HEK293T (cell line): ENCODE measurements at regions not wholly inside any gene's neighbourhood (a gene's known extent, or its start where the extent isn't known, plus 50 kb on each side); places are given as distances from the start of the nearest gene placed in this dataset.

Experiments used
- CTCF ChIA-PET: fragments of 350-600 bp; formaldehyde crosslinking; extraction: SDS; loops from one replicate; lab custom pipeline; 2021; ENCODE audit warnings: antibody characterized with exemption, inconsistent platforms; lab: Yijun Ruan, JAX
- POLR2A ChIA-PET: fragments of 350-600 bp; formaldehyde crosslinking; extraction: SDS; loops from one replicate; lab custom pipeline; 2020; ENCODE audit warnings: antibody characterized with exemption, inconsistent platforms; lab: Yijun Ruan, JAX
- DNase-seq: peaks from one replicate; pipeline ENCODE4 v3.0.0; 2012; ENCODE audit warnings: mixed read lengths; ENCODE audit errors: extremely low spot score
- ARNT ChIP-seq: fragments of 450-650 bp; IDR thresholded peaks from 2 replicates; pipeline ENCODE4 v1.6.1; 2017; ENCODE audit warnings: mild to moderate bottlenecking
- BHLHE40 ChIP-seq: fragments of 450-650 bp; IDR thresholded peaks from 2 replicates; pipeline ENCODE4 v1.6.1; 2016; ENCODE audit warnings: mild to moderate bottlenecking, moderate library complexity, borderline replicate concordance
- CTBP1 ChIP-seq: fragments of 450-650 bp; IDR thresholded peaks from 2 replicates; pipeline ENCODE4 v1.6.1; 2016; ENCODE audit warnings: borderline replicate concordance
- ELF4 ChIP-seq: fragments of 450-650 bp; IDR thresholded peaks from 2 replicates; pipeline ENCODE4 v1.6.1; 2017; ENCODE audit warnings: antibody characterized with exemption
- FOXA1 ChIP-seq: fragments of 450-650 bp; IDR thresholded peaks from 2 replicates; pipeline ENCODE4 v1.6.1; 2016; ENCODE audit warnings: mild to moderate bottlenecking
- FOXK2 ChIP-seq: fragments of 450-650 bp; IDR thresholded peaks from 2 replicates; pipeline ENCODE4 v1.6.1; 2016; ENCODE audit warnings: mild to moderate bottlenecking
- FOXM1 ChIP-seq: fragments of 450-650 bp; IDR thresholded peaks from 2 replicates; pipeline ENCODE4 v1.6.1; 2017; ENCODE audit warnings: mild to moderate bottlenecking, borderline replicate concordance
- HDGF ChIP-seq: fragments of 450-650 bp; IDR thresholded peaks from 2 replicates; pipeline ENCODE4 v1.6.1; 2017; ENCODE audit warnings: antibody characterized with exemption, borderline replicate concordance
- L3MBTL2 ChIP-seq: fragments of 450-650 bp; conservative IDR thresholded peaks from 2 replicates; pipeline ENCODE4 v1.6.1; 2016; ENCODE audit warnings: mild to moderate bottlenecking
- LEF1 ChIP-seq: fragments of 450-650 bp; IDR thresholded peaks from 2 replicates; pipeline ENCODE4 v1.6.1; 2017; ENCODE audit warnings: mild to moderate bottlenecking, borderline replicate concordance
- NFRKB ChIP-seq: fragments of 450-650 bp; IDR thresholded peaks from 2 replicates; pipeline ENCODE4 v1.6.1; 2016; ENCODE audit warnings: mild to moderate bottlenecking, moderate library complexity
- PKNOX1 ChIP-seq: fragments of 450-650 bp; IDR thresholded peaks from 2 replicates; pipeline ENCODE4 v1.6.1; 2016
- SP1 ChIP-seq: fragments of 450-650 bp; IDR thresholded peaks from 2 replicates; pipeline ENCODE4 v1.6.1; 2017
- SUZ12 ChIP-seq: fragments of 450-650 bp; IDR thresholded peaks from 2 replicates; pipeline ENCODE4 v1.6.1; 2016; ENCODE audit warnings: mild to moderate bottlenecking
- TARDBP ChIP-seq: fragments of 450-650 bp; IDR thresholded peaks from 2 replicates; pipeline ENCODE4 v1.6.1; 2016
- ZNF384 ChIP-seq: fragments of 450-650 bp; IDR thresholded peaks from 2 replicates; pipeline ENCODE4 v1.6.1; 2016

- ChIA-PET POLR2A (no interaction called here), CTCF (no interaction called here)
- TF ChIP-seq FOXK2 (no peak), PKNOX1 (no peak), TARDBP (no peak), HDGF (no peak), CTBP1 (no peak), L3MBTL2 (no peak), FOXM1 (no peak), ELF4 (no peak), ZNF384 (no peak), SUZ12 (no peak)
- no peak for DNase-seq
Measured at GRCh38 chr14:98598576-98598975, 673.4 kb downstream of the BCL11B start.

- no peak for DNase-seq
- ChIA-PET POLR2A (no interaction called here), CTCF (no interaction called here)
- no peak for TF ChIP-seq ELF4
- no peak for TF ChIP-seq TARDBP
- no peak for TF ChIP-seq HDGF
- TF ChIP-seq BHLHE40, result no peak
- no peak for TF ChIP-seq ARNT
- TF ChIP-seq FOXA1, result no peak
- TF ChIP-seq NFRKB, result no peak
- no peak for TF ChIP-seq SUZ12
- no peak for TF ChIP-seq SP1
- no peak for TF ChIP-seq L3MBTL2
- TF ChIP-seq FOXK2, result no peak
- no peak for TF ChIP-seq ZNF384
- no peak for TF ChIP-seq LEF1
- TF ChIP-seq PKNOX1, result no peak
- no peak for TF ChIP-seq CTBP1
- TF ChIP-seq FOXM1, result no peak
Measured at GRCh38 chr14:98599082-98599481, 672.9 kb downstream of the BCL11B start.

- ChIA-PET CTCF (no interaction called here), POLR2A (no interaction called here)
- DNase-seq, result no peak
- no peak for TF ChIP-seq NFRKB
- no peak for TF ChIP-seq TARDBP
- no peak for TF ChIP-seq ZNF384
- no peak for TF ChIP-seq FOXA1
Measured at GRCh38 chr14:98602983-98603382, 669.0 kb downstream of the BCL11B start.

GRCh38 chr14:98605043-98605442 lies 667.0 kb downstream of the BCL11B start:
- TF ChIP-seq HDGF (no peak), NFRKB (no peak)
- ChIA-PET CTCF (no interaction called here), POLR2A (no interaction called here)
- DNase-seq, result no peak

- ChIA-PET CTCF (no interaction called here), POLR2A (no interaction called here)
- no peak for DNase-seq
- TF ChIP-seq PKNOX1 (no peak), SUZ12 (no peak), TARDBP (no peak), NFRKB (no peak), SP1 (no peak), L3MBTL2 (no peak), ZNF384 (no peak), LEF1 (no peak), HDGF (no peak), FOXA1 (no peak), FOXK2 (no peak), ELF4 (no peak), FOXM1 (no peak)
Measured at GRCh38 chr14:98606041-98606640, 665.9 kb downstream of the BCL11B start.

- ChIA-PET CTCF (no interaction called here), POLR2A (no interaction called here)
- no peak for TF ChIP-seq HDGF
- TF ChIP-seq CTBP1, result no peak
- TF ChIP-seq NFRKB, result no peak
- no peak for TF ChIP-seq FOXM1
- TF ChIP-seq FOXK2, result no peak
- no peak for TF ChIP-seq LEF1
- TF ChIP-seq FOXA1, result no peak
- DNase-seq, result no peak
Measured at GRCh38 chr14:98606816-98607215, 665.2 kb downstream of the BCL11B start.

- POLR2A ChIA-PET, result no interaction called here
Measured at GRCh38 chr14:98607341-98607910, 664.6 kb downstream of the BCL11B start.

More at GRCh38 chr14:98607341-98607910, 664.6 kb downstream of the BCL11B start:
- TF ChIP-seq ARNT (no peak), FOXM1 (no peak), BHLHE40 (no peak), CTBP1 (no peak), HDGF (no peak), PKNOX1 (no peak), L3MBTL2 (no peak), SP1 (no peak), ELF4 (no peak), ZNF384 (no peak), LEF1 (no peak)
- CTCF ChIA-PET, result no interaction called here
- no peak for DNase-seq
